Activated CD8-positive, alpha-beta T cell treated with anti-CD3 and anti-CD28 coated beads for 36 hours (primary cell): ENCODE measurements at regions not wholly inside any gene's neighbourhood (a gene's known extent, or its start where the extent isn't known, plus 50 kb on each side); places are given as distances from the start of the nearest gene placed in this dataset.

Experiments used
- ATAC-seq: fragments of 200-7000 bp; cut with Tn5 transposase; one replicate; pipeline ENCODE4 v1.10.0; 2021; ENCODE audit warnings: mild to moderate bottlenecking, moderate library complexity
- CTCF ChIA-PET: fragments of 350-600 bp; sonication (Branson Sonifier 250); formaldehyde crosslinking; loops from one replicate; lab custom pipeline; 2021; ENCODE audit warnings: antibody characterized with exemption; lab: Charles Lee
- POLR2A ChIA-PET: fragments of 350-600 bp; sonication (Branson Sonifier 250); formaldehyde crosslinking; loops from one replicate; lab custom pipeline; 2021; ENCODE audit warnings: antibody characterized with exemption; lab: Charles Lee
- DNase-seq: peaks from one replicate; pipeline ENCODE4 v3.0.0-alpha.2; 2020
- H3K27ac Mint-ChIP-seq: one replicate; pipeline ENCODE4 v1.8.0; 2021; ENCODE audit warnings: mild to moderate bottlenecking, mixed read lengths
- H3K27me3 Mint-ChIP-seq: one replicate; pipeline ENCODE4 v1.8.0; 2021; ENCODE audit warnings: mixed read lengths
- H3K36me3 Mint-ChIP-seq: one replicate; pipeline ENCODE4 v1.8.0; 2021; ENCODE audit warnings: low read depth, mixed read lengths
- H3K4me1 Mint-ChIP-seq: one replicate; pipeline ENCODE4 v1.8.0; 2021; ENCODE audit warnings: low read depth, mixed read lengths
- H3K4me3 Mint-ChIP-seq: one replicate; pipeline ENCODE4 v1.8.0; 2021; ENCODE audit warnings: mild to moderate bottlenecking, moderate library complexity, mixed read lengths
- H3K9me3 Mint-ChIP-seq: one replicate; pipeline ENCODE4 v1.8.0; 2021; ENCODE audit warnings: mixed read lengths
- intact Hi-C: fragments of 100-400 bp; cut with micrococcal nuclease; formaldehyde crosslinking; loops from one replicate; pipeline ENCODE4 v1.10.0; 2022
- TF ChIP-seq, protein P1 (sequence below): fragments of 200-600 bp; IDR thresholded peaks from one replicate; pipeline ENCODE4 v1.8.0; 2022; ENCODE audit warnings: antibody characterized with exemption, mild to moderate bottlenecking

DNA sequence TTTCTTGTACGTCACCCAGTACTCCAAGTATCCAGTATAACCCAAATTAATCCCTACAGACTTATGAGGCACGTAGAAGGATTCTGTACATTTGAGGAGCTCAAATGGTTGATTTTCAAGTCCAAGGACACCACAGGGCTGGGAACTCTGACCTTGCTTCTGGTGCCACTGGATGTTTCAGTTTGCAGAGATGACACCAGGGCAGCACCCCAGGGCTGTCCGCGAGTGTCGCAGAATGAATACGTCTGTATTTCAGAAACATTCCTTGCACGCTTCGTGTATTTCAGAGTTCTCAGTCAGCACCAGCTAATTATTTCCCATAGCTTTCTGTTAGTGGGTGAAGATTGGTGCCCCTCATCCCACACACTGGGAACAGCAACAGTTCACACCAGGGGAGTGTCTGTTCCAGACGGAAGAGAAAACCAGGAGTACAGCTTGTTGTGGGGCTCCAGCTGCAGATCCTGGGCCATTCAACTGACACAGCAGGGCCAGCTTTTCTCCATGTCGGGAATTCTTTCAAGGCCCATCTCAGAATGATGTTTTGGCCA, 159.2 kb downstream of the RHOU start:
- Mint-ChIP-seq H3K4me3 (no peak overlapping the region), H3K4me1 (peaks cover 17% of the 10 kb centered on the region), H3K9me3 (no peaks in the 10 kb centered on the region), H3K27me3 (no peaks in the 10 kb centered on the region), H3K36me3 (no peaks in the 10 kb centered on the region), H3K27ac (no peak overlapping the region)
- no peak for ATAC-seq
- ChIA-PET CTCF (interaction anchor here (1.0 kb wide), 1 partner anchor 13 kb away, joined by 3 read pairs; no protein-coding TSS in a partner anchor), POLR2A (no interaction called here)
- DNase-seq = no peak
- intact Hi-C loops = no loop called here
- TF ChIP-seq, protein P1, sequence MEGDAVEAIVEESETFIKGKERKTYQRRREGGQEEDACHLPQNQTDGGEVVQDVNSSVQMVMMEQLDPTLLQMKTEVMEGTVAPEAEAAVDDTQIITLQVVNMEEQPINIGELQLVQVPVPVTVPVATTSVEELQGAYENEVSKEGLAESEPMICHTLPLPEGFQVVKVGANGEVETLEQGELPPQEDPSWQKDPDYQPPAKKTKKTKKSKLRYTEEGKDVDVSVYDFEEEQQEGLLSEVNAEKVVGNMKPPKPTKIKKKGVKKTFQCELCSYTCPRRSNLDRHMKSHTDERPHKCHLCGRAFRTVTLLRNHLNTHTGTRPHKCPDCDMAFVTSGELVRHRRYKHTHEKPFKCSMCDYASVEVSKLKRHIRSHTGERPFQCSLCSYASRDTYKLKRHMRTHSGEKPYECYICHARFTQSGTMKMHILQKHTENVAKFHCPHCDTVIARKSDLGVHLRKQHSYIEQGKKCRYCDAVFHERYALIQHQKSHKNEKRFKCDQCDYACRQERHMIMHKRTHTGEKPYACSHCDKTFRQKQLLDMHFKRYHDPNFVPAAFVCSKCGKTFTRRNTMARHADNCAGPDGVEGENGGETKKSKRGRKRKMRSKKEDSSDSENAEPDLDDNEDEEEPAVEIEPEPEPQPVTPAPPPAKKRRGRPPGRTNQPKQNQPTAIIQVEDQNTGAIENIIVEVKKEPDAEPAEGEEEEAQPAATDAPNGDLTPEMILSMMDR = no peak

DNA sequence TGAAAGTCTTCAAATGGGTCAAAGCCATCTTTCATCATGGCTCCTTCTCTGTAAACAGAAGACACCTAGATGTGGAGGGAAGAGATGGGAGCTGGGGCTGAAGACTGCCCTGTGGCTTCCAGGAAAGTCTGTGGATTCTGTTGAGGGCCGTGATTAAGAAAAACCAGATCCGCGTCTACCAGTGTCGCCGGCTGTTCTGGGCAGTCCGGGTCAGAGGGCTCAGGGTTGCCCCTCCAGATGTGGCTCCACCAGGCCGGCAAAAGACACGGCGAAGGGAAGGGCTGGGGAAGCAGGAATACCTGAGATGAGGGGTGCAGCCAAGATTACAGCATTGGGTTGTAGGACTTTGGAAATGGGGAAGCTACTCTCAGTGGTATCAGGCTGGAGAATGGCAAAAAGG, 162.6 kb downstream of the RHOU start:
- no peaks in the 10 kb centered on the region for H3K27me3 Mint-ChIP-seq
- ATAC-seq (no peak), DNase-seq (no peak)
- H3K4me3 Mint-ChIP-seq = no peak overlapping the region
- CTCF ChIA-PET = interaction anchor here (1.5 kb wide), 1 partner anchor 330 kb away, joined by 3 read pairs; no protein-coding TSS in a partner anchor
- POLR2A ChIA-PET = no interaction called here
- no peak overlapping the region for H3K27ac Mint-ChIP-seq
- intact Hi-C loops = no loop called here
- no peaks in the 10 kb centered on the region for H3K36me3 Mint-ChIP-seq
- peaks cover 3% of the 10 kb centered on the region for H3K4me1 Mint-ChIP-seq
- TF ChIP-seq, protein P1 = no peak
- no peaks in the 10 kb centered on the region for H3K9me3 Mint-ChIP-seq

DNA sequence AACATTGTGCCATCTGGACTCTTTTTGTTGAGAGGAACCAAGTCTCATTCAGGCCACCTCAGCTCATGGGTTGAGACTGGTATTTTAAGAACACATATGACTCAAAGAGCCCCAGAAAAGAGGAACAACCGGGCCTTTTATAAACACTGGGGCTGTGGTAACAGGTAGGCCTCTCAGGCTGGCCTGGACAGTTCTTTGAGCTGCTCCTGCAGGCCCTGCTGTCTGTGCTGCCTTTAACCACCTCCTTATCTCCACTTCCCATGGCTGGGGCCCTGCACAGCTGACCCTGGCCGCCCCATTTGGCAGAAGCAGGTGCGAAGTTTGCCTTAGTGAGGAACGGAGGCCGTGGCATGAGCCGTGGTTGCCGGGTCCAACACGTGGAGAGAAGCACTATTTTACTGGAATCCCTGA, 163.3 kb downstream of the RHOU start:
- H3K27me3 Mint-ChIP-seq = no peaks in the 10 kb centered on the region
- DNase-seq (no peak), ATAC-seq (no peak)
- no peak overlapping the region for H3K4me3 Mint-ChIP-seq
- no peak overlapping the region for H3K27ac Mint-ChIP-seq
- intact Hi-C loops = no loop called here
- CTCF ChIA-PET = no interaction called here
- no peaks in the 10 kb centered on the region for H3K36me3 Mint-ChIP-seq
- POLR2A ChIA-PET = interaction anchor here (0.7 kb wide), 1 partner anchor 1081 kb away, joined by 3 read pairs; no protein-coding TSS in a partner anchor
- no peaks in the 10 kb centered on the region for H3K9me3 Mint-ChIP-seq
- peaks cover 3% of the 10 kb centered on the region for H3K4me1 Mint-ChIP-seq
- TF ChIP-seq, protein P1 = no peak

DNA sequence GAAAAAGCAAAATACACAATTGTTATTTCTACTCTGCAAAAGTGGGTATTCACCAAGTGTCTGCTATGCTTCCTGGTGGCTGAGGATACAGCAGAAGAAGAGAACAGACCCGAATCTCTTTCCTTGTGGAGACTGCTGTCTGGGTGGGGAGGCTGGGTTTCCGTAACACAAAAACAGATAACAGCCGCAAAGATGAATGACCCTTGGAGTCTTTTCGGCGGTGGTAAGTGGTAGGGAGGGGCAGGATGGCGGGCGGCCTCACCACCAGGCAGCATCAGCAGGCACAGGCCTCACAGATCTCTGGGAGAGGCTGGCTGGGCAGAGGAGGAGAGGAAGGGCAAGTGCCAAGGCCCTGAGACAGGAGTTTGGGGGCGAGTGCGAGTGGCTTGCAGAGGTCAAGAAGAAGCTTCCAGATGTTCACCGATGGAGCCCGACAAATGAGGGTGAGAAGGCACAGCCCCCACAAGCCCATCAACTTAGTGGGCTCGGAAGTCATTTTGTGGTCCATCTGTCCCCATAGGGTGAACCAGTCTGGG, 164.2 kb downstream of the RHOU start:
- no peak overlapping the region for H3K4me3 Mint-ChIP-seq
- intact Hi-C loops = no loop called here
- POLR2A ChIA-PET = no interaction called here

More for the DNA sequence above, 164.2 kb downstream of the RHOU start:
- Mint-ChIP-seq H3K36me3 (no peaks in the 10 kb centered on the region), H3K9me3 (no peaks in the 10 kb centered on the region), H3K4me1 (peaks cover 3% of the 10 kb centered on the region), H3K27me3 (no peaks in the 10 kb centered on the region), H3K27ac (no peak overlapping the region)
- TF ChIP-seq, protein P1 = no peak
- CTCF ChIA-PET = no interaction called here
- no peak for ATAC-seq
- DNase-seq = no peak
